Dendritic cell treated with granulocyte-macrophage colony-stimulating factor and Interleukin-4, amounts not matched to agents 40 ng/mL and 50 ng/mL, for 4 days (primary cell): ENCODE measurements at regions not wholly inside any gene's neighbourhood (a gene's known extent, or its start where the extent isn't known, plus 50 kb on each side); places are given as distances from the start of the nearest gene placed in this dataset.

ENCODE experiments used
- H3K27ac Mint-ChIP-seq: one replicate; pipeline ENCODE4 v1.8.0; 2022; ENCODE audit warnings: mild to moderate bottlenecking, mixed read lengths
- H3K27me3 Mint-ChIP-seq: one replicate; pipeline ENCODE4 v1.8.0; 2022; ENCODE audit warnings: mild to moderate bottlenecking, mixed read lengths
- H3K36me3 Mint-ChIP-seq: one replicate; pipeline ENCODE4 v1.8.0; 2022; ENCODE audit warnings: low read depth, mixed read lengths
- H3K4me1 Mint-ChIP-seq: one replicate; pipeline ENCODE4 v1.8.0; 2022; ENCODE audit warnings: low read depth, mixed read lengths
- H3K4me3 Mint-ChIP-seq: one replicate; pipeline ENCODE4 v1.8.0; 2022; ENCODE audit warnings: mild to moderate bottlenecking, moderate library complexity, mixed read lengths
- H3K9me3 Mint-ChIP-seq: one replicate; pipeline ENCODE4 v1.8.0; 2022; ENCODE audit warnings: mixed read lengths
- intact Hi-C: fragments of 100-400 bp; cut with micrococcal nuclease; formaldehyde crosslinking; loops from one replicate; pipeline ENCODE4 v1.15.0; 2022

GRCh38 chr6:120357447-120357846 is 976.8 kb downstream of the TBC1D32 start:
- Mint-ChIP-seq H3K36me3 (no peaks in the 10 kb centered on the region), H3K9me3 (peaks cover 52% of the 10 kb centered on the region)

DNA sequence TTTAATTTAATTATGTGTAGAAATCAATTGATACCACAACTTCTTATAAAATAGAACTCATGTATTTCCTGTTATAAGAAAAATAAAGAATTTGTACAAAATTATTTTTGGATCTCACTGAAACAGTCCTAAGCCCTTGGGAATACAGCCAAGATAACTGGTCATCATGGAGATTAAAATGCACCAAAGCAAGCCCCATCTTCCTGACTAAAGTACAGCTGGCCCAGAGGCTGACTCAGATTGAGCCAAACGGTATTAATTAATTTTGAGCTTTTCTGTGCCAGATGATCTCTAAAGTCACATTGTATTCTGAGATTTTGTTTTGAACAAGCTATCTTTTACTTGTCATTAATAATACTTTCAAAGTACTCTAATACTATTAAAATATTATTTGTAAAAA is 978.5 kb downstream of the TBC1D32 start:
- no peaks in the 10 kb centered on the region for H3K4me1 Mint-ChIP-seq
- H3K27me3 Mint-ChIP-seq: no peaks in the 10 kb centered on the region
- no peaks in the 10 kb centered on the region for H3K36me3 Mint-ChIP-seq
- H3K9me3 Mint-ChIP-seq: peaks cover 43% of the 10 kb centered on the region
- no peak overlapping the region for H3K4me3 Mint-ChIP-seq
- H3K27ac Mint-ChIP-seq: no peak overlapping the region
- intact Hi-C loops: no loop called here

More at GRCh38 chr6:120357447-120357846, 976.8 kb downstream of the TBC1D32 start:
- no peaks in the 10 kb centered on the region for H3K4me1 Mint-ChIP-seq
- H3K27me3 Mint-ChIP-seq: no peaks in the 10 kb centered on the region
- intact Hi-C loops: no loop called here
- no peak overlapping the region for H3K4me3 Mint-ChIP-seq
- no peak overlapping the region for H3K27ac Mint-ChIP-seq

DNA sequence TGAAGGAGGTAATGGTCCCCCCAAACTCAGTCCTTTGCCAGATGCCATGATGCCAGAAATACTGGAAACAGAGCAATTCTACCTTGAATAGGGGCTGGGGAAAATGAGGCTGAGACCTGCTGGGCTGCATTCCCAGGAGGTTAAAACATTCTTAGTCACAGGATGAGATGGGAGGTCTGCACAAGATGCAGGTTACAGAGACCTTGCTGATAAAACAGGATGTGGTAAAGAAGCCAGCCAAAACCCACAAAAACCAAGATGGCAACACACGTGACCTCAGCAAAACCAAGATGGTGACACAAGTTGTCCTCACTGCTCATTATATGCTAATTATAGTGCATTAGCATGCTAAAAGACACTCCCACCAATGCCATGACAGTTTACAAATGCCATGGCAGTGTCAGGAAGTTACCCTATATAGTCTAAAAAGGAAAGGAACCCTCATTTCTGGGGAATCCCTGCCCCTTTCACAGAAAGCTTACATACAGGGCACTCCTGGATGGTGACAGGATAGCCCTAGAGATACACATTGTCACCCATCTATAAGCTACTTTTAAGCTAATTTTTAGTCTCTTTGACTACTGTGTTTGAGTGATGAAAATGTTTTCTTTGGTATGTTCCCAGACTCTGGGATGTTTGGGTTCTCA is 979.7 kb downstream of the TBC1D32 start:
- H3K4me3 Mint-ChIP-seq: no peak overlapping the region
- H3K27ac Mint-ChIP-seq: no peak overlapping the region
- H3K36me3 Mint-ChIP-seq: no peaks in the 10 kb centered on the region
- H3K4me1 Mint-ChIP-seq: no peaks in the 10 kb centered on the region
- H3K27me3 Mint-ChIP-seq: no peaks in the 10 kb centered on the region
- peaks cover 43% of the 10 kb centered on the region for H3K9me3 Mint-ChIP-seq
- intact Hi-C loops: no loop called here

DNA sequence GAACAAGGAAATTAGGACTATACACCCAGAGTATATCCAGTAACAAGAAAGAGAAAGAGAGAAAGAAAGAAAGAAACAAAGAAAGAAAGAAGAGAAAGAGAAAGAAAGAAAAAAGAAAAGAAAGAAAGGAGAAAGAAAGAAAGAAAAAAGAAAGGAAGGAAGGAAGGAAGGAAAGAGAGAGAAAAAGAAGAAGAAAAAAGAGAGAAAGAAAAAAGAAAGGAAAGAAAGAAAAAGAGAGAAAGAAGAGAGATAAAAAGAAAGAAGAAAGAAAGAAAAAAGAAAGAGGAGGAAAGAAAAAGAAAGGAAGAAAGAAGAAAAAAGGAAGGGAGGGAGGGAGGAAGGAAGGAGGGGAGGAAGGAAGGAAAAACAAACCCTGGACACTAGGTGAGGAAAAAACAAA is 981.8 kb downstream of the TBC1D32 start:
- Mint-ChIP-seq H3K36me3 (no peaks in the 10 kb centered on the region), H3K27me3 (no peaks in the 10 kb centered on the region), H3K27ac (no peak overlapping the region), H3K4me1 (no peaks in the 10 kb centered on the region), H3K9me3 (peaks cover 24% of the 10 kb centered on the region), H3K4me3 (no peak overlapping the region)
- intact Hi-C loops: no loop called here

GRCh38 chr6:120348926-120349325 is 985.4 kb downstream of the TBC1D32 start:
- Mint-ChIP-seq H3K4me3 (no peak overlapping the region), H3K4me1 (no peaks in the 10 kb centered on the region), H3K27ac (no peak overlapping the region), H3K36me3 (no peaks in the 10 kb centered on the region), H3K27me3 (no peaks in the 10 kb centered on the region), H3K9me3 (peaks cover 22% of the 10 kb centered on the region)
- intact Hi-C loops: no loop called here

DNA sequence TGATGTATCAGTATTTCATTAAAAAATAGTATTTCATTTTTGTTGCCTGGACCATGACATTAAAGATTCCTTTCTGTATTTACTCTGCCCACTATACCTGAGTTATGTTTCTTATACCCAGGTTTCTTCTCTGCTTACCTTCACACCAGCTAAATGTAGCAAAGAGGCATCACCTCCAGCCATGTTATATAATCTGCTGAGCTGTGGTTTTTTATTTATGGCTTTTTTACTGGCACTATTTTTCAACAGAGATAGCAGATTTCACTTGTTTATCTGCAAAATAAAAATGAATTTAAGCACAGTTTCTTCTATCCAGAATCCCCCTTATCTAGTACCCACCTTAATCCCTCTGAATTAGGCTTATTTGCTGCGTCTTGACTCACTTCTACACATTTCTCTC is 979.0 kb upstream of the MAN1A1 start:
- Mint-ChIP-seq H3K9me3 (no peaks in the 10 kb centered on the region), H3K4me1 (no peaks in the 10 kb centered on the region), H3K27ac (no peak overlapping the region), H3K4me3 (no peak overlapping the region), H3K36me3 (no peaks in the 10 kb centered on the region), H3K27me3 (no peaks in the 10 kb centered on the region)
- intact Hi-C loops: no loop called here

- Mint-ChIP-seq H3K4me3 (no peak overlapping the region), H3K9me3 (peaks cover 16% of the 10 kb centered on the region)
Observed at GRCh38 chr6:120320481-120321162, 971.1 kb upstream of the MAN1A1 start.

DNA sequence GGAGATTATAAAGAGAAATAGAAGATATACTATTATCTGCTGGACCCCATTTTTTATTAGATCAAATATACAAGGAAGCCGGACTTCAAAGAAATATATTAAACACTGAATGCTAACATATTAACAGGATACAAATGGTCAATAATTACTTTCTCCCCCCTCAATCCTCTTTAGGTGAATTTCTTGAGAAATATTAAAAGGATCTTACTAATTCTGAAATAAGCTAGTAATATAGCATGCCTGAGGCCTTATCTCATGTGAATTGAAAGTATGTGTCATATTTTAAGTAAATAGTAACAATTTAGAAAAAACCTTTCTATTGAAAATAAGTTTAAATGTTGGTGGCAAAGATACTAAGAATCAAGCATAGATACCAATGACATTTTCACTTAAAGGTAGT is 954.7 kb upstream of the MAN1A1 start:
- Mint-ChIP-seq H3K27me3 (no peaks in the 10 kb centered on the region), H3K4me3 (no peak overlapping the region), H3K9me3 (no peaks in the 10 kb centered on the region), H3K27ac (no peak overlapping the region), H3K4me1 (no peaks in the 10 kb centered on the region), H3K36me3 (no peaks in the 10 kb centered on the region)
- intact Hi-C loops: no loop called here

More at GRCh38 chr6:120320481-120321162, 971.1 kb upstream of the MAN1A1 start:
- intact Hi-C loops: no loop called here
- H3K27ac Mint-ChIP-seq: no peak overlapping the region
- no peaks in the 10 kb centered on the region for H3K27me3 Mint-ChIP-seq
- H3K4me1 Mint-ChIP-seq: no peaks in the 10 kb centered on the region
- H3K36me3 Mint-ChIP-seq: no peaks in the 10 kb centered on the region

GRCh38 chr6:120303527-120303926 is 954.0 kb upstream of the MAN1A1 start:
- H3K36me3 Mint-ChIP-seq: no peaks in the 10 kb centered on the region
- no peaks in the 10 kb centered on the region for H3K4me1 Mint-ChIP-seq
- intact Hi-C loops: no loop called here
- H3K27ac Mint-ChIP-seq: no peak overlapping the region
- H3K27me3 Mint-ChIP-seq: no peaks in the 10 kb centered on the region
- H3K9me3 Mint-ChIP-seq: no peaks in the 10 kb centered on the region
- H3K4me3 Mint-ChIP-seq: no peak overlapping the region

- Mint-ChIP-seq H3K27me3 (no peaks in the 10 kb centered on the region), H3K4me3 (no peak overlapping the region)
Observed at GRCh38 chr6:120302041-120302440, 952.5 kb upstream of the MAN1A1 start.

GRCh38 chr6:120290964-120291363 is 941.4 kb upstream of the MAN1A1 start:
- intact Hi-C loops: loop anchor here (10.0 kb wide), 1 partner anchor 486 kb away; no protein-coding TSS in a partner anchor
- H3K4me3 Mint-ChIP-seq: no peak overlapping the region
- H3K27ac Mint-ChIP-seq: no peak overlapping the region

More at GRCh38 chr6:120302041-120302440, 952.5 kb upstream of the MAN1A1 start:
- intact Hi-C loops: no loop called here
- H3K36me3 Mint-ChIP-seq: no peaks in the 10 kb centered on the region
- no peaks in the 10 kb centered on the region for H3K9me3 Mint-ChIP-seq
- no peaks in the 10 kb centered on the region for H3K4me1 Mint-ChIP-seq
- H3K27ac Mint-ChIP-seq: no peak overlapping the region

GRCh38 chr6:120282005-120282404 is 932.4 kb upstream of the MAN1A1 start:
- intact Hi-C loops: no loop called here
- no peak overlapping the region for H3K27ac Mint-ChIP-seq
- H3K36me3 Mint-ChIP-seq: no peaks in the 10 kb centered on the region
- H3K27me3 Mint-ChIP-seq: no peaks in the 10 kb centered on the region
- H3K4me3 Mint-ChIP-seq: no peak overlapping the region
- H3K9me3 Mint-ChIP-seq: no peaks in the 10 kb centered on the region
- no peaks in the 10 kb centered on the region for H3K4me1 Mint-ChIP-seq

More at GRCh38 chr6:120290964-120291363, 941.4 kb upstream of the MAN1A1 start:
- Mint-ChIP-seq H3K9me3 (peaks cover 10% of the 10 kb centered on the region), H3K36me3 (no peaks in the 10 kb centered on the region), H3K4me1 (no peaks in the 10 kb centered on the region), H3K27me3 (no peaks in the 10 kb centered on the region)

- no peak overlapping the region for H3K4me3 Mint-ChIP-seq
- no peaks in the 10 kb centered on the region for H3K27me3 Mint-ChIP-seq
- H3K27ac Mint-ChIP-seq: no peak overlapping the region
- no peaks in the 10 kb centered on the region for H3K4me1 Mint-ChIP-seq
- H3K9me3 Mint-ChIP-seq: no peaks in the 10 kb centered on the region
- intact Hi-C loops: no loop called here
- no peaks in the 10 kb centered on the region for H3K36me3 Mint-ChIP-seq
Observed at GRCh38 chr6:120279466-120280167, 930.1 kb upstream of the MAN1A1 start.

GRCh38 chr6:120278689-120279396 is 929.3 kb upstream of the MAN1A1 start:
- H3K27ac Mint-ChIP-seq: no peak overlapping the region
- no peaks in the 10 kb centered on the region for H3K4me1 Mint-ChIP-seq
- no peaks in the 10 kb centered on the region for H3K27me3 Mint-ChIP-seq
- no peaks in the 10 kb centered on the region for H3K36me3 Mint-ChIP-seq
- intact Hi-C loops: no loop called here
- no peaks in the 10 kb centered on the region for H3K9me3 Mint-ChIP-seq
- no peak overlapping the region for H3K4me3 Mint-ChIP-seq
